ENCODE measurements at regions not wholly inside any gene's neighbourhood (a gene's known extent, or its start where the extent isn't known, plus 50 kb on each side); places are given as distances from the start of the nearest gene placed in this dataset.

- no peak for DNase-seq
Measured at GRCh38 chr9:14466429-14466818, 152.5 kb upstream of the NFIB start.

GRCh38 chr9:14462950-14463349 lies 149.0 kb upstream of the NFIB start:
- DNase-seq: no peak

GRCh38 chr9:14455243-14455642 lies 141.3 kb upstream of the NFIB start:
- no peak for DNase-seq

- no peak for DNase-seq
Measured at GRCh38 chr9:14453286-14453685, 139.3 kb upstream of the NFIB start.

GRCh38 chr9:14452539-14452938 lies 138.6 kb upstream of the NFIB start:
- no peak for DNase-seq

- no peak for DNase-seq
Measured at GRCh38 chr9:14451949-14452348, 138.0 kb upstream of the NFIB start.

GRCh38 chr9:14447103-14447502 lies 133.2 kb upstream of the NFIB start:
- no peak for DNase-seq

- no peak for DNase-seq
Measured at GRCh38 chr9:14445946-14446345, 132.0 kb upstream of the NFIB start.

GRCh38 chr9:14442956-14443355 lies 129.0 kb upstream of the NFIB start:
- no peak for DNase-seq

GRCh38 chr9:14441976-14442651 lies 128.2 kb upstream of the NFIB start:
- DNase-seq: no peak

GRCh38 chr9:14441115-14441514 lies 127.2 kb upstream of the NFIB start:
- DNase-seq: no peak

- no peak for DNase-seq
Measured at GRCh38 chr9:14440062-14440461, 126.1 kb upstream of the NFIB start.

- DNase-seq: no peak
Measured at GRCh38 chr9:14439555-14439954, 125.6 kb upstream of the NFIB start.

- DNase-seq: no peak
Measured at GRCh38 chr9:14438232-14439021, 124.5 kb upstream of the NFIB start.

- DNase-seq: no peak
Measured at GRCh38 chr9:14437354-14438231, 123.7 kb upstream of the NFIB start.

- DNase-seq: no peak
Measured at GRCh38 chr9:14435871-14436270, 121.9 kb upstream of the NFIB start.

GRCh38 chr9:14434971-14435718 lies 121.2 kb upstream of the NFIB start:
- DNase-seq: no peak

GRCh38 chr9:14434158-14434504 lies 120.2 kb upstream of the NFIB start:
- no peak for DNase-seq

- DNase-seq: no peak
Measured at GRCh38 chr9:14433351-14434157, 119.6 kb upstream of the NFIB start.

GRCh38 chr9:14432666-14433350 lies 118.9 kb upstream of the NFIB start:
- DNase-seq: no peak

GRCh38 chr9:14428781-14429230 lies 114.9 kb upstream of the NFIB start:
- peak; percentile 36 for DNase-seq

Data from stimulated activated CD4-positive, alpha-beta T cell treated with anti-CD3 and anti-CD28 coated beads, Interleukin-4, amount 100 ng/mL, for 24 hours (primary cell).